Fibroblast of lung (primary cell): ENCODE measurements at regions not wholly inside any gene's neighbourhood (a gene's known extent, or its start where the extent isn't known, plus 50 kb on each side); places are given as distances from the start of the nearest gene placed in this dataset.
"Not testable (repeated sequence)": the region's sequence is repeated elsewhere in the genome, so short reads cannot be mapped to it uniquely, and the experiment has no call there.

Experiments
- DNase-seq, 2 donors: peaks; one replicate each; pipeline versions ENCODE4 v3.0.0 to v3.0.0-alpha.2; 2010; ENCODE audit warnings: low read depth in 2 of 2
- H2AFZ ChIP-seq: 2 replicates; pipeline ENCODE4 v1.5.1; 2012; ENCODE audit warnings: low read length, control low read depth, inconsistent platforms
- H3K27ac ChIP-seq: 2 replicates; pipeline ENCODE4 v1.5.1; 2011; ENCODE audit warnings: low read length, control low read depth; ENCODE audit not compliant: insufficient read depth
- H3K27me3 ChIP-seq: 2 replicates; pipeline ENCODE4 v1.5.1; 2011; ENCODE audit warnings: mild to moderate bottlenecking, low read length; ENCODE audit not compliant: control insufficient read depth, insufficient read depth
- H3K36me3 ChIP-seq: 2 replicates; pipeline ENCODE4 v1.5.1; 2011; ENCODE audit warnings: low read length; ENCODE audit not compliant: control insufficient read depth, insufficient read depth
- H3K4me1 ChIP-seq: 2 replicates; pipeline ENCODE4 v1.5.1; 2011; ENCODE audit warnings: low read length; ENCODE audit not compliant: control insufficient read depth, insufficient read depth; ENCODE audit errors: extremely low read depth
- H3K4me2 ChIP-seq: 2 replicates; pipeline ENCODE4 v1.5.1; 2011; ENCODE audit warnings: low read length, control low read depth; ENCODE audit not compliant: insufficient read depth; ENCODE audit errors: extremely low read depth
- H3K4me3 ChIP-seq, 4 experiments: fragments of 200-600 bp in 1 of 4; sonication (generic) in 1 of 4; replicated peaks in 1 of 4; 2 replicates each; pipeline ENCODE4 v1.5.1; 2011 to 2016; ENCODE audit warnings: low read length in 4 of 4, low read depth in 3 of 4, mild to moderate bottlenecking in 3 of 4, control low read depth in 2 of 4, inconsistent platforms in 1 of 4, mixed read lengths in 1 of 4; ENCODE audit not compliant: insufficient read depth in 1 of 4; ENCODE audit errors: control extremely low read depth in 1 of 4
- H3K79me2 ChIP-seq: 2 replicates; pipeline ENCODE4 v1.5.1; 2012; ENCODE audit warnings: mild to moderate bottlenecking, low read length, inconsistent platforms; ENCODE audit not compliant: control insufficient read depth, insufficient read depth
- H3K9ac ChIP-seq: 2 replicates; pipeline ENCODE4 v1.5.1; 2011; ENCODE audit warnings: mild to moderate bottlenecking, low read length, control low read depth; ENCODE audit not compliant: insufficient read depth
- H3K9me3 ChIP-seq: 2 replicates; pipeline ENCODE4 v1.5.1; 2012; ENCODE audit warnings: low read depth, low read length; ENCODE audit not compliant: control insufficient read depth, insufficient read depth
- H4K20me1 ChIP-seq: 2 replicates; pipeline ENCODE4 v1.5.1; 2011; ENCODE audit warnings: low read length; ENCODE audit not compliant: control insufficient read depth, insufficient read depth; ENCODE audit errors: extremely low read depth
- CTCF ChIP-seq, 2 donors: IDR thresholded peaks in 1 of 2; conservative IDR thresholded peaks in 1 of 2; 1 replicate in 1 of 2; 2 replicates in 1 of 2; pipeline ENCODE4 v1.5.1; 2011 to 2012; ENCODE audit warnings: low read length in 2 of 2, control low read depth in 1 of 2, inconsistent platforms in 1 of 2, low read depth in 1 of 2, mild to moderate bottlenecking in 1 of 2
- EZH2 ChIP-seq: IDR thresholded peaks from 2 replicates; pipeline ENCODE4 v1.5.1; 2012; ENCODE audit warnings: low read length, control low read depth, mild to moderate bottlenecking; ENCODE audit errors: missing control alignments

- Histone ChIP-seq H3K4me1 (no peaks in the 10 kb centered on the region), H3K4me2 (no peak overlapping the region), H3K27me3 (no peaks in the 10 kb centered on the region), H4K20me1 (no peaks in the 10 kb centered on the region), H2AFZ (no peak overlapping the region), H3K4me3 (no peak overlapping the region), H3K9ac (no peak overlapping the region), H3K9me3 (no peaks in the 10 kb centered on the region), H3K36me3 (no peaks in the 10 kb centered on the region), H3K79me2 (no peaks in the 10 kb centered on the region), H3K27ac (no peak overlapping the region)
- TF ChIP-seq EZH2: no peak
- no peak for TF ChIP-seq CTCF (conservative IDR thresholded peaks at IDR 0.05 in 1 of 2, IDR thresholded peaks at IDR 0.05 in 1 of 2; ENCODE audit: low read depth in 1 of 2, low read length in 2 of 2)
- no peak for DNase-seq
Measured at GRCh38 chr6:121682666-121683065, 247.2 kb downstream of the GJA1 start.

- H3K4me3 ChIP-seq, H3K9ac ChIP-seq, H3K4me2 ChIP-seq, H3K9me3 ChIP-seq, H2AFZ ChIP-seq, H4K20me1 ChIP-seq, H3K4me1 ChIP-seq, H3K79me2 ChIP-seq, H3K27me3 ChIP-seq, H3K27ac ChIP-seq, DNase-seq, H3K36me3 ChIP-seq: not testable (repeated sequence)
Measured at GRCh38 chr6:121685806-121686205, 250.4 kb downstream of the GJA1 start.

- Histone ChIP-seq H3K36me3 (no peaks in the 10 kb centered on the region), H3K9ac (no peak overlapping the region), H3K4me1 (peaks cover 4% of the 10 kb centered on the region), H3K79me2 (no peaks in the 10 kb centered on the region), H3K4me2 (no peak overlapping the region), H3K27me3 (no peaks in the 10 kb centered on the region), H3K27ac (no peak overlapping the region), H4K20me1 (no peaks in the 10 kb centered on the region), H3K9me3 (no peaks in the 10 kb centered on the region), H3K4me3 (no peak overlapping the region), H2AFZ (no peak overlapping the region)
- TF ChIP-seq EZH2: no peak
- no peak for TF ChIP-seq CTCF (conservative IDR thresholded peaks at IDR 0.05 in 1 of 2, IDR thresholded peaks at IDR 0.05 in 1 of 2; ENCODE audit: low read depth in 1 of 2, low read length in 2 of 2)
- no peak for DNase-seq
Measured at GRCh38 chr6:121686611-121687023, 251.2 kb downstream of the GJA1 start.
